ENCODE measurements at regions not wholly inside any gene's neighbourhood (a gene's known extent, or its start where the extent isn't known, plus 50 kb on each side); places are given as distances from the start of the nearest gene placed in this dataset.

- DNase-seq = no peak
These were observed 134.9 kb upstream of the IQSEC1 start for GRCh38 chr3:13207975-13208705.

- no peak for DNase-seq
These were observed 134.3 kb upstream of the IQSEC1 start for GRCh38 chr3:13207578-13207922.

- DNase-seq = no peak
These were observed 133.8 kb upstream of the IQSEC1 start for GRCh38 chr3:13206799-13207577.

- no peak for DNase-seq
These were observed 132.4 kb upstream of the IQSEC1 start for GRCh38 chr3:13205567-13206143.

GRCh38 chr3:13204177-13204581, 130.9 kb upstream of the IQSEC1 start:
- no peak for DNase-seq

- DNase-seq = no peak
These were observed 130.4 kb upstream of the IQSEC1 start for GRCh38 chr3:13203398-13204176.

GRCh38 chr3:13202744-13203397, 129.6 kb upstream of the IQSEC1 start:
- DNase-seq = no peak

GRCh38 chr3:13201851-13202250, 128.6 kb upstream of the IQSEC1 start:
- DNase-seq = no peak

- DNase-seq = no peak
These were observed 127.7 kb upstream of the IQSEC1 start for GRCh38 chr3:13200946-13201345.

- no peak for DNase-seq
These were observed 127.2 kb upstream of the IQSEC1 start for GRCh38 chr3:13200465-13200864.

GRCh38 chr3:13199899-13200451, 126.7 kb upstream of the IQSEC1 start:
- DNase-seq = no peak

GRCh38 chr3:13199006-13199776, 126.0 kb upstream of the IQSEC1 start:
- no peak for DNase-seq

- DNase-seq = no peak
These were observed 125.1 kb upstream of the IQSEC1 start for GRCh38 chr3:13198264-13198879.

- DNase-seq = no peak
These were observed 124.6 kb upstream of the IQSEC1 start for GRCh38 chr3:13197795-13198194.

GRCh38 chr3:13197281-13197680, 124.1 kb upstream of the IQSEC1 start:
- DNase-seq = no peak

GRCh38 chr3:13195374-13195773, 122.1 kb upstream of the IQSEC1 start:
- DNase-seq = no peak

- no peak for DNase-seq
These were observed 121.3 kb upstream of the IQSEC1 start for GRCh38 chr3:13194285-13195209.

GRCh38 chr3:13193320-13194284, 120.4 kb upstream of the IQSEC1 start:
- no peak for DNase-seq

Measured in hindlimb muscle (tissue), 1 donor.